Endothelial cell of umbilical vein (primary cell): ENCODE measurements at regions not wholly inside any gene's neighbourhood (a gene's known extent, or its start where the extent isn't known, plus 50 kb on each side); places are given as distances from the start of the nearest gene placed in this dataset.

Experiments
- BruUV-seq: library from RNA; stranded (reverse); fragments of 400-500 nt; replicated peaks from 2 replicates; lab custom pipeline; 2021; lab: Mats Ljungman, UMichigan
- CTCF ChIA-PET: fragments of 300-600, 350-600 bp; sonication (Branson Sonifier 250); formaldehyde crosslinking; loops from one replicate; lab custom pipeline; 2021; ENCODE audit warnings: antibody characterized with exemption, inconsistent platforms; lab: Charles Lee
- POLR2A ChIA-PET: fragments of 300-600, 350-600 bp; sonication (Branson Sonifier 250); formaldehyde crosslinking; loops from one replicate; lab custom pipeline; 2021; ENCODE audit warnings: antibody characterized with exemption, inconsistent platforms; lab: Charles Lee
- DNase-seq: peaks from one replicate; pipeline ENCODE4 v3.0.0-alpha.2; 2011; ENCODE audit warnings: low read depth, low spot score
- FAIRE-seq: peaks from 2 replicates; lab custom pipeline; 2011; peaks lifted over from hg19 to GRCh38; lab: Jason Lieb, UNC
- H2AFZ ChIP-seq: 2 replicates; pipeline ENCODE4 v1.6.0; 2012; ENCODE audit warnings: low read depth, low read length, control low read depth, inconsistent platforms
- H3K27ac ChIP-seq: 2 replicates; pipeline ENCODE4 v1.5.1; 2011; ENCODE audit warnings: low read depth, mild to moderate bottlenecking, control low read depth, low read length, moderate library complexity; ENCODE audit not compliant: insufficient read depth
- H3K27me3 ChIP-seq, 2 experiments: 2 replicates each; pipeline versions ENCODE4 v1.6.0 to v1.6.1; 2011; ENCODE audit warnings: low read length in 2 of 2, mixed read lengths in 1 of 2; ENCODE audit not compliant: control insufficient read depth in 2 of 2, insufficient read depth in 2 of 2
- H3K36me3 ChIP-seq, 2 experiments: 2 replicates in 1 of 2; 3 replicates in 1 of 2; pipeline ENCODE4 v1.5.1; 2011; ENCODE audit warnings: low read length in 2 of 2, mild to moderate bottlenecking in 1 of 2, moderate library complexity in 1 of 2; ENCODE audit not compliant: control insufficient read depth in 2 of 2, insufficient read depth in 2 of 2; ENCODE audit errors: extremely low read depth in 1 of 2
- H3K4me1 ChIP-seq: 3 replicates; pipeline ENCODE4 v1.5.1; 2011; ENCODE audit warnings: mild to moderate bottlenecking, low read length; ENCODE audit not compliant: control insufficient read depth, insufficient read depth; ENCODE audit errors: extremely low read depth
- H3K4me2 ChIP-seq: 2 replicates; pipeline ENCODE4 v1.6.1; 2011; ENCODE audit warnings: low read length, control low read depth, mixed read lengths; ENCODE audit not compliant: insufficient read depth
- H3K4me3 ChIP-seq, 3 experiments: fragments of 200-600 bp in 1 of 3; sonication (generic), shearing (Covaris generic) in 1 of 3; replicated peaks in 1 of 3; 2 replicates each; pipeline ENCODE4 v1.5.1; 2011 to 2016; ENCODE audit warnings: control low read depth in 3 of 3, low read length in 3 of 3, mild to moderate bottlenecking in 2 of 3, inconsistent platforms in 1 of 3, low read depth in 1 of 3, moderate library complexity in 1 of 3; ENCODE audit not compliant: insufficient read depth in 1 of 3
- H3K79me2 ChIP-seq: 2 replicates; pipeline ENCODE4 v1.6.0; 2012; ENCODE audit warnings: low read length, inconsistent platforms; ENCODE audit not compliant: control insufficient read depth, insufficient read depth
- H3K9ac ChIP-seq: replicated peaks from 2 replicates; pipeline ENCODE3; 2011; ENCODE audit warnings: low read length, control low read depth; ENCODE audit not compliant: insufficient read depth; ENCODE audit errors: extremely low read depth
- H3K9me1 ChIP-seq: replicated peaks from 3 replicates; pipeline ENCODE4 v1.6.0; 2011; ENCODE audit warnings: mild to moderate bottlenecking, low read length; ENCODE audit not compliant: control insufficient read depth, insufficient read depth; ENCODE audit errors: extremely low read depth
- H3K9me3 ChIP-seq: replicated peaks from 2 replicates; pipeline ENCODE4 v1.5.1; 2012; ENCODE audit warnings: low read length, inconsistent platforms; ENCODE audit not compliant: control insufficient read depth, insufficient read depth
- H4K20me1 ChIP-seq: replicated peaks from 2 replicates; pipeline ENCODE3; 2011; ENCODE audit warnings: mild to moderate bottlenecking, low read length; ENCODE audit not compliant: control insufficient read depth, insufficient read depth; ENCODE audit errors: extremely low read depth
- EZH2 ChIP-seq: IDR thresholded peaks from 2 replicates; pipeline ENCODE4 v1.6.1; 2012; ENCODE audit warnings: borderline replicate concordance, low read depth, mild to moderate bottlenecking, moderate library complexity, low read length, inconsistent platforms; ENCODE audit not compliant: severe bottlenecking
- FOS ChIP-seq: IDR thresholded peaks from 2 replicates; pipeline ENCODE4 v1.6.1; 2011; ENCODE audit warnings: mild to moderate bottlenecking, low read length, moderate library complexity, borderline replicate concordance; ENCODE audit not compliant: insufficient read depth
- GATA2 ChIP-seq: IDR thresholded peaks from 2 replicates; pipeline ENCODE4 v1.7.0; 2011; ENCODE audit warnings: low read depth, mild to moderate bottlenecking, moderate library complexity, mixed read lengths, low read length; ENCODE audit not compliant: insufficient read length, insufficient read depth
- JUN ChIP-seq: IDR thresholded peaks from 2 replicates; pipeline ENCODE4 v1.6.1; 2011; ENCODE audit warnings: borderline replicate concordance, low read depth; ENCODE audit not compliant: insufficient read length, insufficient read depth
- MYC ChIP-seq: IDR thresholded peaks from one replicate; pipeline ENCODE4 v1.6.1; 2011; ENCODE audit warnings: mild to moderate bottlenecking, low read depth, low read length
- POLR2A ChIP-seq: IDR thresholded peaks from 2 replicates; pipeline ENCODE4 v1.6.1; 2012; ENCODE audit warnings: low read depth, mild to moderate bottlenecking, control low read depth, low read length
- POLR2AphosphoS5 ChIP-seq: IDR thresholded peaks from 2 replicates; pipeline ENCODE4 v1.6.1; 2012; ENCODE audit warnings: low read depth, mild to moderate bottlenecking, control low read depth, low read length, moderate library complexity; ENCODE audit not compliant: insufficient read depth
- dilution Hi-C: fragments of 300-500 bp; cut with MboI; formaldehyde crosslinking; loops from one replicate; pipeline ENCODE4 v1.15.0; 2019; ENCODE audit warnings: low sequenced_read_pairs; ENCODE audit not compliant: extremely low pct_ligation_motif_present
- intact Hi-C: fragments of 100-400 bp; cut with micrococcal nuclease; formaldehyde crosslinking; loops from one replicate; pipeline ENCODE4 v1.10.0; 2022
- TF ChIP-seq, protein P1 (sequence below): IDR thresholded peaks from 2 replicates; pipeline ENCODE4 v1.6.1; 2011; ENCODE audit not compliant: insufficient read depth, insufficient read length
- TF ChIP-seq, protein P2 (sequence below), 2 donors: IDR thresholded peaks; 1 replicate in 1 of 2; 2 replicates in 1 of 2; pipeline ENCODE4 v1.5.1; 2011; ENCODE audit warnings: low read length in 2 of 2, mild to moderate bottlenecking in 2 of 2, moderate library complexity in 2 of 2, control low read depth in 1 of 2, inconsistent platforms in 1 of 2, low read depth in 1 of 2; ENCODE audit not compliant: insufficient read depth in 1 of 2; ENCODE audit errors: extremely low read depth in 1 of 2

DNA sequence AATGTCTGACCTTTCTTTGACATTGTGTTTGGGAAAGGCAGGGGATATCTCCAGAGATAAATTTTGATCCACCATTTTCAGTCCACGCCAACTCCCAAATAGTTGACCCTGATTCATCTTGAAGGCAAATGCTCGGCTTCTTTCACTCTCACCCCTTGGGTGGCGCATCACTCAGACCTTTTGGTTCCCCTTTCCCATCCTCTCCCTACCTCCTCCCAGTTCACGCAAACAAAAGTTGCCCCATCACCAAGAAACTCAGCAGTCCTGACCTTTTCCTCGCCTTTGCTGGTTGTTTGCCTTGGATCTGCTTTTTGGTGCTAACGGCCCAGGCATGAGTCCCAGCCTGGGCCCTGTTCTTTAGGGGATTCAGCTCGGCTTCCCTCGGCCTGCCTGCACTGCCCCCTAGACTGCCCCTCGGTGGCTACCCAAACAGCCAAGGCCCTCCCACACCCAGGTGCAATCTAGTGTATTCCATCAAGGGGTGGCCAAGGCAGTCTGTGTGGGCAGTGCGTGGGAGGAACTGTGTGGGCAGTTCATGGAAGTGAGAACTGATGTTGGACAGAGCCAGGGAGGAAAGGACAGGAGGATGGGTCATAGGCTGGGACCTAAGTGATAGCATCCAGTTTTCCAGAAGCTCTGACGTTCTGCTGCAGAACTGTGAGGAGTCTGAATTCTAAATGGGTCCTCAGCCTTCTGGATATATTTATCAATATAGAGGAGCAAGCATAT is 255.7 kb downstream of the DLEU7 start:
- DNase-seq (no peak), FAIRE-seq (no peak)
- H3K9me1 ChIP-seq = no peaks in the 10 kb centered on the region
- H3K27me3 ChIP-seq = peaks cover 5 to 8% of the 10 kb centered on the region in 2 experiments
- no peak overlapping the region for H3K4me2 ChIP-seq
- no peaks in the 10 kb centered on the region for H3K9me3 ChIP-seq
- TF ChIP-seq, protein P1, sequence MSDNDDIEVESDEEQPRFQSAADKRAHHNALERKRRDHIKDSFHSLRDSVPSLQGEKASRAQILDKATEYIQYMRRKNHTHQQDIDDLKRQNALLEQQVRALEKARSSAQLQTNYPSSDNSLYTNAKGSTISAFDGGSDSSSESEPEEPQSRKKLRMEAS = no peak
- TF ChIP-seq POLR2AphosphoS5 (no peak), POLR2A (no peak), MYC (no peak), GATA2 (no peak), FOS (no peak), EZH2 (no peak), JUN (no peak)
- TF ChIP-seq, protein P2, sequence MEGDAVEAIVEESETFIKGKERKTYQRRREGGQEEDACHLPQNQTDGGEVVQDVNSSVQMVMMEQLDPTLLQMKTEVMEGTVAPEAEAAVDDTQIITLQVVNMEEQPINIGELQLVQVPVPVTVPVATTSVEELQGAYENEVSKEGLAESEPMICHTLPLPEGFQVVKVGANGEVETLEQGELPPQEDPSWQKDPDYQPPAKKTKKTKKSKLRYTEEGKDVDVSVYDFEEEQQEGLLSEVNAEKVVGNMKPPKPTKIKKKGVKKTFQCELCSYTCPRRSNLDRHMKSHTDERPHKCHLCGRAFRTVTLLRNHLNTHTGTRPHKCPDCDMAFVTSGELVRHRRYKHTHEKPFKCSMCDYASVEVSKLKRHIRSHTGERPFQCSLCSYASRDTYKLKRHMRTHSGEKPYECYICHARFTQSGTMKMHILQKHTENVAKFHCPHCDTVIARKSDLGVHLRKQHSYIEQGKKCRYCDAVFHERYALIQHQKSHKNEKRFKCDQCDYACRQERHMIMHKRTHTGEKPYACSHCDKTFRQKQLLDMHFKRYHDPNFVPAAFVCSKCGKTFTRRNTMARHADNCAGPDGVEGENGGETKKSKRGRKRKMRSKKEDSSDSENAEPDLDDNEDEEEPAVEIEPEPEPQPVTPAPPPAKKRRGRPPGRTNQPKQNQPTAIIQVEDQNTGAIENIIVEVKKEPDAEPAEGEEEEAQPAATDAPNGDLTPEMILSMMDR (IDR thresholded peaks at IDR 0.05; ENCODE audit: extremely low read depth in 1 of 2, insufficient read depth in 1 of 2, low read depth in 1 of 2, low read length in 2 of 2) = no peak
- H3K79me2 ChIP-seq = no peaks in the 10 kb centered on the region
- POLR2A ChIA-PET = no interaction called here
- no TSS peak for BruUV-seq
- intact Hi-C loops = no loop called here
- H4K20me1 ChIP-seq = no peaks in the 10 kb centered on the region
- H3K4me3 ChIP-seq = no peak overlapping the region
- dilution Hi-C loops = no loop called here
- no peak overlapping the region for H3K27ac ChIP-seq
- H3K36me3 ChIP-seq = no peaks in the 10 kb centered on the region
- H3K4me1 ChIP-seq = peaks cover 1% of the 10 kb centered on the region
- H3K9ac ChIP-seq = no peak overlapping the region
- no peak overlapping the region for H2AFZ ChIP-seq
- CTCF ChIA-PET = interaction anchor here (1.4 kb wide), 1 partner anchor 10 kb away, joined by 4 read pairs; no protein-coding TSS in a partner anchor
